ENCODE measurements at regions not wholly inside any gene's neighbourhood (a gene's known extent, or its start where the extent isn't known, plus 50 kb on each side); places are given as distances from the start of the nearest gene placed in this dataset.

- no peak for FAIRE-seq
- CTCF ChIA-PET, result no interaction called here
Observed at GRCh38 chr16:6536411-6536810, 796.2 kb upstream of the RBFOX1 start.

GRCh38 chr16:6531067-6531466 lies 801.6 kb upstream of the RBFOX1 start:
- Histone ChIP-seq H3K36me3 (ENCODE audit: control insufficient read depth in 2 of 2, extremely low read depth in 1 of 2, insufficient read depth in 2 of 2, low read length in 2 of 2) (no peaks in the 10 kb centered on the region), H3K9ac (replicated peaks; ENCODE audit: extremely low read depth, insufficient read depth, low read length) (no peak overlapping the region), H3K4me1 (ENCODE audit: control insufficient read depth, extremely low read depth, insufficient read depth, low read length) (no peaks in the 10 kb centered on the region), H2AFZ (ENCODE audit: low read depth, low read length) (no peak overlapping the region), H4K20me1 (replicated peaks; ENCODE audit: control insufficient read depth, extremely low read depth, insufficient read depth, low read length) (no peaks in the 10 kb centered on the region), H3K27ac (ENCODE audit: insufficient read depth, low read depth, low read length) (no peak overlapping the region), H3K4me2 (ENCODE audit: insufficient read depth, low read length) (no peak overlapping the region), H3K27me3 (ENCODE audit: control insufficient read depth in 2 of 2, insufficient read depth in 2 of 2, low read length in 2 of 2) (no peaks in the 10 kb centered on the region), H3K9me3 (replicated peaks; ENCODE audit: control insufficient read depth, insufficient read depth, low read length) (peaks cover 12% of the 10 kb centered on the region), H3K4me3 (replicated peaks in 1 of 3; ENCODE audit: insufficient read depth in 1 of 3, low read depth in 1 of 3, low read length in 3 of 3) (no peak overlapping the region), H3K79me2 (ENCODE audit: control insufficient read depth, insufficient read depth, low read length) (no peaks in the 10 kb centered on the region), H3K9me1 (replicated peaks; ENCODE audit: control insufficient read depth, extremely low read depth, insufficient read depth, low read length) (no peaks in the 10 kb centered on the region)
- DNase-seq (ENCODE audit: low read depth, low spot score) (no peak), FAIRE-seq (no peak)
- dilution Hi-C loops (cut with MboI; ENCODE audit: extremely low pct_ligation_motif_present, low sequenced_read_pairs), result no loop called here
- ChIA-PET CTCF (no interaction called here), POLR2A (no interaction called here)
- intact Hi-C loops (cut with micrococcal nuclease), result no loop called here
- no peak for TF ChIP-seq EZH2 (IDR thresholded peaks at IDR 0.05; ENCODE audit: borderline replicate concordance, low read depth, low read length, severe bottlenecking)
- no TSS peak for BruUV-seq (replicated peaks)

More at GRCh38 chr16:6536411-6536810, 796.2 kb upstream of the RBFOX1 start:
- Histone ChIP-seq H3K27ac (ENCODE audit: insufficient read depth, low read depth, low read length) (no peak overlapping the region), H3K36me3 (ENCODE audit: control insufficient read depth in 2 of 2, extremely low read depth in 1 of 2, insufficient read depth in 2 of 2, low read length in 2 of 2) (no peaks in the 10 kb centered on the region), H3K9me3 (replicated peaks; ENCODE audit: control insufficient read depth, insufficient read depth, low read length) (peaks cover 7% of the 10 kb centered on the region), H4K20me1 (replicated peaks; ENCODE audit: control insufficient read depth, extremely low read depth, insufficient read depth, low read length) (no peaks in the 10 kb centered on the region), H3K27me3 (ENCODE audit: control insufficient read depth in 2 of 2, insufficient read depth in 2 of 2, low read length in 2 of 2) (no peaks in the 10 kb centered on the region), H3K9me1 (replicated peaks; ENCODE audit: control insufficient read depth, extremely low read depth, insufficient read depth, low read length) (no peaks in the 10 kb centered on the region), H3K4me1 (ENCODE audit: control insufficient read depth, extremely low read depth, insufficient read depth, low read length) (no peaks in the 10 kb centered on the region), H2AFZ (ENCODE audit: low read depth, low read length) (no peak overlapping the region), H3K9ac (replicated peaks; ENCODE audit: extremely low read depth, insufficient read depth, low read length) (no peak overlapping the region), H3K4me3 (replicated peaks in 1 of 3; ENCODE audit: insufficient read depth in 1 of 3, low read depth in 1 of 3, low read length in 3 of 3) (no peak overlapping the region), H3K4me2 (ENCODE audit: insufficient read depth, low read length) (no peak overlapping the region), H3K79me2 (ENCODE audit: control insufficient read depth, insufficient read depth, low read length) (no peaks in the 10 kb centered on the region)
- POLR2A ChIA-PET, result interaction anchor here (0.7 kb wide), 1 partner anchor 12 kb away, joined by 3 read pairs; no protein-coding TSS in a partner anchor
- intact Hi-C loops (cut with micrococcal nuclease), result no loop called here
- TF ChIP-seq POLR2A (IDR thresholded peaks at IDR 0.05; ENCODE audit: low read depth, low read length) (no peak), GATA2 (IDR thresholded peaks at IDR 0.05; ENCODE audit: insufficient read depth, insufficient read length, low read depth, low read length) (no peak), POLR2AphosphoS5 (IDR thresholded peaks at IDR 0.05; ENCODE audit: insufficient read depth, low read depth, low read length) (no peak)
- TF ChIP-seq, protein P1, sequence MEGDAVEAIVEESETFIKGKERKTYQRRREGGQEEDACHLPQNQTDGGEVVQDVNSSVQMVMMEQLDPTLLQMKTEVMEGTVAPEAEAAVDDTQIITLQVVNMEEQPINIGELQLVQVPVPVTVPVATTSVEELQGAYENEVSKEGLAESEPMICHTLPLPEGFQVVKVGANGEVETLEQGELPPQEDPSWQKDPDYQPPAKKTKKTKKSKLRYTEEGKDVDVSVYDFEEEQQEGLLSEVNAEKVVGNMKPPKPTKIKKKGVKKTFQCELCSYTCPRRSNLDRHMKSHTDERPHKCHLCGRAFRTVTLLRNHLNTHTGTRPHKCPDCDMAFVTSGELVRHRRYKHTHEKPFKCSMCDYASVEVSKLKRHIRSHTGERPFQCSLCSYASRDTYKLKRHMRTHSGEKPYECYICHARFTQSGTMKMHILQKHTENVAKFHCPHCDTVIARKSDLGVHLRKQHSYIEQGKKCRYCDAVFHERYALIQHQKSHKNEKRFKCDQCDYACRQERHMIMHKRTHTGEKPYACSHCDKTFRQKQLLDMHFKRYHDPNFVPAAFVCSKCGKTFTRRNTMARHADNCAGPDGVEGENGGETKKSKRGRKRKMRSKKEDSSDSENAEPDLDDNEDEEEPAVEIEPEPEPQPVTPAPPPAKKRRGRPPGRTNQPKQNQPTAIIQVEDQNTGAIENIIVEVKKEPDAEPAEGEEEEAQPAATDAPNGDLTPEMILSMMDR (IDR thresholded peaks at IDR 0.05; ENCODE audit: extremely low read depth in 1 of 2, insufficient read depth in 1 of 2, low read depth in 1 of 2, low read length in 2 of 2), result no peak
- BruUV-seq (replicated peaks), result no TSS peak
- DNase-seq (ENCODE audit: low read depth, low spot score), result no peak
- dilution Hi-C loops (cut with MboI; ENCODE audit: extremely low pct_ligation_motif_present, low sequenced_read_pairs), result no loop called here
